Bronchial epithelial cell (primary cell): ENCODE measurements at regions not wholly inside any gene's neighbourhood (a gene's known extent, or its start where the extent isn't known, plus 50 kb on each side); places are given as distances from the start of the nearest gene placed in this dataset.

ENCODE experiments used
- DNase-seq: peaks from one replicate; pipeline ENCODE4 v3.0.0-alpha.2; 2010; ENCODE audit warnings: low read depth
- FAIRE-seq: peaks from 2 replicates; lab custom pipeline; 2011; peaks lifted over from hg19 to GRCh38; lab: Jason Lieb, UNC
- H3K27me3 ChIP-seq: 2 replicates; pipeline ENCODE4 v1.5.1; 2011; ENCODE audit warnings: low read length; ENCODE audit not compliant: control insufficient read depth, insufficient read depth
- H3K36me3 ChIP-seq: 2 replicates; pipeline ENCODE4 v1.5.1; 2011; ENCODE audit warnings: low read length; ENCODE audit not compliant: control insufficient read depth, insufficient read depth
- H3K4me3 ChIP-seq: 2 replicates; pipeline ENCODE4 v1.5.1; 2011; ENCODE audit warnings: mild to moderate bottlenecking, low read depth, low read length, control low read depth
- TF ChIP-seq, protein P1 (sequence below): IDR thresholded peaks from 2 replicates; pipeline ENCODE4 v1.5.1; 2011; ENCODE audit warnings: mild to moderate bottlenecking, moderate library complexity, low read length, control low read depth, inconsistent platforms; ENCODE audit not compliant: insufficient read depth, severe bottlenecking

- no peak for FAIRE-seq
Observed at GRCh38 chr5:68041293-68041692, 174.3 kb upstream of the PIK3R1 start.

GRCh38 chr5:68037546-68037945 lies 178.0 kb upstream of the PIK3R1 start:
- FAIRE-seq (no peak), DNase-seq (peak; percentile 7)
- TF ChIP-seq, protein P1, sequence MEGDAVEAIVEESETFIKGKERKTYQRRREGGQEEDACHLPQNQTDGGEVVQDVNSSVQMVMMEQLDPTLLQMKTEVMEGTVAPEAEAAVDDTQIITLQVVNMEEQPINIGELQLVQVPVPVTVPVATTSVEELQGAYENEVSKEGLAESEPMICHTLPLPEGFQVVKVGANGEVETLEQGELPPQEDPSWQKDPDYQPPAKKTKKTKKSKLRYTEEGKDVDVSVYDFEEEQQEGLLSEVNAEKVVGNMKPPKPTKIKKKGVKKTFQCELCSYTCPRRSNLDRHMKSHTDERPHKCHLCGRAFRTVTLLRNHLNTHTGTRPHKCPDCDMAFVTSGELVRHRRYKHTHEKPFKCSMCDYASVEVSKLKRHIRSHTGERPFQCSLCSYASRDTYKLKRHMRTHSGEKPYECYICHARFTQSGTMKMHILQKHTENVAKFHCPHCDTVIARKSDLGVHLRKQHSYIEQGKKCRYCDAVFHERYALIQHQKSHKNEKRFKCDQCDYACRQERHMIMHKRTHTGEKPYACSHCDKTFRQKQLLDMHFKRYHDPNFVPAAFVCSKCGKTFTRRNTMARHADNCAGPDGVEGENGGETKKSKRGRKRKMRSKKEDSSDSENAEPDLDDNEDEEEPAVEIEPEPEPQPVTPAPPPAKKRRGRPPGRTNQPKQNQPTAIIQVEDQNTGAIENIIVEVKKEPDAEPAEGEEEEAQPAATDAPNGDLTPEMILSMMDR = no peak
- Histone ChIP-seq H3K27me3 (no peaks in the 10 kb centered on the region), H3K4me3 (no peak overlapping the region), H3K36me3 (no peaks in the 10 kb centered on the region)

More at GRCh38 chr5:68041293-68041692, 174.3 kb upstream of the PIK3R1 start:
- Histone ChIP-seq H3K4me3 (no peak overlapping the region), H3K36me3 (no peaks in the 10 kb centered on the region), H3K27me3 (no peaks in the 10 kb centered on the region)
- DNase-seq = no peak
- TF ChIP-seq, protein P1 = no peak

- H3K4me3 ChIP-seq = no peak overlapping the region
- no peaks in the 10 kb centered on the region for H3K36me3 ChIP-seq
- H3K27me3 ChIP-seq = no peaks in the 10 kb centered on the region
- FAIRE-seq = no peak
- TF ChIP-seq, protein P1 = no peak
- DNase-seq = no peak
Observed at GRCh38 chr5:68033961-68034571, 181.5 kb upstream of the PIK3R1 start.

DNA sequence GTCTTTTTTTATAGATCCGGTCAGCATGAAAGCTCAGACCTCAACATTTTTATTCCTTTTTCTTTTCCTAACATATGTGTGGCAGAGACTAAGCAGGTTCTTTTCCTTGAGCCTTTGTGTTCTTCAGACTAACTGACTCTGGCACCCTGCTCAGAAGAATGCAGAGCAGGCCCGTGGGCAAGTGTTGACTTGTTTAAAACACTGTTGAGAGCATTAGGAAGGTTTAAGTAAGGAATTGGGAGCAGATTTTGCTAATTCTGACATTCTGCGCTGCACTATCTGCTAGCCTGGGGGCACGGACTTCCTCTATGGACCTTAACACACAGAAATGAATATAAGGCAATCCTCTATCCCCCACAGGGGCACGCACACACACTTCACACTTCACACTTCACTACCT lies 182.5 kb upstream of the PIK3R1 start:
- FAIRE-seq (no peak), DNase-seq (peak; percentile 67)
- no peaks in the 10 kb centered on the region for H3K36me3 ChIP-seq
- TF ChIP-seq, protein P1 = no peak
- H3K4me3 ChIP-seq = no peak overlapping the region
- no peaks in the 10 kb centered on the region for H3K27me3 ChIP-seq

GRCh38 chr5:68032216-68032762 lies 183.3 kb upstream of the PIK3R1 start:
- FAIRE-seq = no peak
- DNase-seq = no peak

More at GRCh38 chr5:68032216-68032762, 183.3 kb upstream of the PIK3R1 start:
- Histone ChIP-seq H3K36me3 (no peaks in the 10 kb centered on the region), H3K4me3 (no peak overlapping the region), H3K27me3 (no peaks in the 10 kb centered on the region)
- TF ChIP-seq, protein P1 = no peak
